Activated gamma-delta T cell (primary cell): ENCODE measurements at regions not wholly inside any gene's neighbourhood (a gene's known extent, or its start where the extent isn't known, plus 50 kb on each side); places are given as distances from the start of the nearest gene placed in this dataset.
"Not testable (repeated sequence)": the region's sequence is repeated elsewhere in the genome, so short reads cannot be mapped to it uniquely, and the experiment has no call there.

ENCODE experiments used
- DNase-seq: peaks from one replicate; lab custom pipeline; 2025; lab: John Stamatoyannopoulos, UW

- no peak for DNase-seq
Observed at GRCh38 chr2:205865056-205865455, 182.8 kb downstream of the NRP2 start.

DNA sequence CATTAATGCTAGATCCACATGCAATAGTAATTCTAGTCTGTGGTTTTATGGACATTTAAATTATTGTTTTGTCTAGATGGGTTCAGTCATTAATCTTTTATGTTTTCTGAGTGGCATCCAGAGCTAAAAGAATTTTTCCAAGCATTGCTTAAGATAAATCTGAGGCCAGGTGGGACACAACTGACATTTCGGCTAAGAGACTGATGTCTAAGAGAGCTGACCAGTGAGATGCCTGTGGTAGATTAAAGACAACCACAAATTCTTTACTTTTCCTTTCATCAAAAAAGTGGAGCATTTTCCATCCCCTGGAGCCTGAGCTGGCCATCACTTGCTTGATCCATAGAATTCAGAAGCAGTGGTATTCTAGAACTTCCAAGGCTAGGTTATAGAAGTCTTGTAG is 182.2 kb downstream of the NRP2 start:
- DNase-seq: no peak

DNA sequence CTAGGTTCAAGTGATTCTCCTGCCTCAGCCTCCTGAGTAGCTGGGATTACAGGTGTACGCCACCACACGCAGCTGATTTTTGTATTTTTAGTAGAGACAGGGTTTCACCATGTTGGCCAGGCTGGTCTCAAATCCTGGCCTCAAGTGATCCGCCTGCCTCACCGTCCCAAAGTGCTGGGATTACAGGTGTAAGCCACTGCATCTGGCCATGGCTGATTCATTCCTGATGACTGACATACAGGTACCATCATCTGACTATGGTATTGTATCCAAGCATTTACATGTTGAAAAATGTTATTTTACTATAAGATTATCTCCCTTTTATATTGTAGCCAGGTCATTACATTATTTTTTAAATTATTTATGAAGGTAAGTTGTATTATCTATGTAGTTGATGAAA is 180.5 kb downstream of the NRP2 start:
- not testable (repeated sequence) for DNase-seq

GRCh38 chr2:205860885-205861284 is 178.6 kb downstream of the NRP2 start:
- no peak for DNase-seq

- no peak for DNase-seq
Observed at GRCh38 chr2:205860181-205860580, 177.9 kb downstream of the NRP2 start.

GRCh38 chr2:205858881-205859441 is 176.7 kb downstream of the NRP2 start:
- DNase-seq: no peak

DNA sequence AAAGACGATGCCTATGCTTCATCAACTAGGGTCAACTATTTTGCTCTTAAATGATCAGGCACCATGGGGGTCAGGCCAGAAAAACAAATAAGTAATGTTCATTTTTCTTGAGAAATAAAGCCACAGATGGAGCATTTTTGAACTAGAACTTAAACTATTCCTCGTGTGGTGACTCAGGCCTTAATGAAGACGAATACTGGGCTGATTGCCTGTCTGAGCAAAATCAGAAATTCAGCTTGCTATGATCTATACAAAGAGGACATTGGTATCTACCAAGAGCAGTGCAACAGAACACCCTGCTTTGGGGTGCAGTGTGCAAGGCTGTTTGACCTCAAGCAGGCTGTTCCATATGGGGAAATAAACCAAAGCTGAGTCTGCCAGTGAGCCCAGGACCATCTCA is 176.0 kb downstream of the NRP2 start:
- DNase-seq: no peak

- DNase-seq: no peak
Observed at GRCh38 chr2:205857520-205858237, 175.4 kb downstream of the NRP2 start.

GRCh38 chr2:205852457-205852856 is 170.2 kb downstream of the NRP2 start:
- no peak for DNase-seq

GRCh38 chr2:205850611-205851010 is 168.3 kb downstream of the NRP2 start:
- no peak for DNase-seq

GRCh38 chr2:205850132-205850531 is 167.8 kb downstream of the NRP2 start:
- DNase-seq: no peak

- DNase-seq: no peak
Observed at GRCh38 chr2:205849136-205849535, 166.8 kb downstream of the NRP2 start.

DNA sequence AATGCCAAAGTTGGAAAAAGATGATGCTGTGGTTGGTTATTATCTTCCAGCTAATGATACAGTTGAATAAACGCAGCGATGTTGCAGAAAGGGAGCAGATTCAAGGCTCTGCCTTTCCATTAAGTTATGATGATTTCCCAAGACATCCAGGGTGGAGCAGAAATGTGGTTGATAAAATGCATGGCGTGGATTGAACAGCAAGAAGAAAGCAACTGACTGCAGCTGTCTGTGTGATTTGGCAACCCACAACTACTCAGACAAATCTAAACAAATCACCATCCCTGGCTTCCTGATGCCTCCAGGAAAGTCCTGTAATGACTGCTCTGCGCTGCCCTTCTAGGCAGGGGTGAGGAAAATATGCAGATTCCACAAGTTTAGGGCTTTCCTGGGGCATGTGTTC is 166.3 kb downstream of the NRP2 start:
- DNase-seq: no peak
